GM21423 (cell line): ENCODE measurements at regions not wholly inside any gene's neighbourhood (a gene's known extent, or its start where the extent isn't known, plus 50 kb on each side); places are given as distances from the start of the nearest gene placed in this dataset.

Experiments used
- ATAC-seq: cut with Tn5 transposase; IDR thresholded peaks from one replicate; pipeline ENCODE4 v1.9.1; 2021; ENCODE audit warnings: mild to moderate bottlenecking, moderate library complexity; ENCODE audit not compliant: unreplicated experiment

DNA sequence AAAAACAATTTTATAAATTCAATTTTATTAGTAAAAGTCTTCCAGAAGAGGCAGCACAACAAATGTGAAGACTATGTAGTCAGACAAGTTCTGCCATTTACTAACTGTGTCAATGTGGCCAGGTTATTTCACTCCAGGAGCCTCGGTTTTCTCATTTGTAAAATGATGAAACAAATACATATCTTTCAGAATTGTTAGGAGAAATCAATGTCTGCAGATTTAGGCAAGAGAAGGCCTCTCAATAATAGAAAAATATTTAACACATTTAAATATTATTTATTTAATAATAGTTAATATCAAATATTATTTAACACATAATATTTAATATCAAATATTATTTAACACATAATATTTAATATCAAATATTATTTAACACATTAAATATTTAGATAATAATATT is 75.6 kb upstream of the PTGFR start:
- no peak for ATAC-seq

DNA sequence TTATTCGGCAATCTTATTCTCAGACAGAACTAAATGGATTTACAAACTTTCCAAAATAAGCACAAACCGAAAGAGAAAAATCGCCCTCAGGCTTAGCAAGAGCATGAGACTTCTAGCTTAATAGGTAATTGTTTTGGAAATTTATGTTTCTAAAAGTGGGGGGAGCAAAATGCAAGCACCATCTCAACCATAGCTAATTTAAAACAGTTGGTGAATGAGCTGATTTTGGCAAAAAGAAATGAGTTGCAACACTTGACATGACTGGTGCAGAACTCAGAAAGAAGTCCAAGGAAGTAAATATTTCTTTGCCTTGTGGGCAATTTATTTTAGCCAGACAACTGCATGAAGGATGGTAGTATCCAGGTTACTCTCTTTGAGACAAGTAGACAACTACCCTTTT is 71.5 kb upstream of the PTGFR start:
- no peak for ATAC-seq

- ATAC-seq = no peak
Measured at GRCh38 chr1:78420181-78420580, 70.6 kb upstream of the PTGFR start.

- ATAC-seq = no peak
Measured at GRCh38 chr1:78420688-78421087, 70.1 kb upstream of the PTGFR start.

GRCh38 chr1:78424720-78425119 is 66.1 kb upstream of the PTGFR start:
- no peak for ATAC-seq

DNA sequence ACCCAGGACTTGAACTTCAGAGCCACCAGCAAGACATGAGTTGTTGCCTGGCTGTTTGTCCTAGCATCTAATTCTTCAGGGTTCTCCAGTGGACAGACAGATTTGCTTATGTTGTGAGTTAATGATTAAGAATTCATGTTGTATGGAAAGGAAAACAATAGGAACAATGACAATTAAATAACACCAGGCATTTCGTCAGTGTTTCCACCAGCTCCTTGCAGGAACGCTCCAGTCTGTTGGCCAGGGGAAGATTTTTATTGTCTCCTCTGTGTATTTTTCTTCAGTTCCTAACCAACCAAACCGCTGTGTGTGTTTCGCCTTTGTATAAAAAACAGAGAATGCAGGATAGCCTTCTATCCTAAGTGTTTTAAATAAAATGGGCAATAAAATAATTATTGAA is 64.4 kb upstream of the PTGFR start:
- ATAC-seq = no peak

GRCh38 chr1:78427506-78427905 is 63.3 kb upstream of the PTGFR start:
- no peak for ATAC-seq

DNA sequence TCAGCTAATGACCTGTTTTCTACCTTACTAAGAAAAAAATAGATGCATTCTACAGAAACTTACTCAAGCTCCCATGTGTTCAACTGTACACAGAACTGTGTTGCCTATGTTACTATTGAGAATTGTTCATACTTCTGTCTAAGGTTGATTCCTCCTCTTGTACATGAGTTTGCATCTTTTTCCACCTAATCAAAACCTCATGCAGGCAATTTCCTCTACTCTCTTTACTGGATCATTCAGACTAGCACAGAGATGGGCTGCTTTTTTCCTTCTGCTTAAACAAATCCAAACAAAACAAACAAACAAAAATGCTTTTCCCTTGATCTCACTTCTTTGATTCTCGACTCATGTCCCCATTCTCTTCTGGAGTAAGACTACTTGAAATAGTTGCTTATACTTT is 58.8 kb upstream of the PTGFR start:
- no peak for ATAC-seq

- no peak for ATAC-seq
Measured at GRCh38 chr1:78434351-78434750, 56.4 kb upstream of the PTGFR start.

GRCh38 chr1:78436961-78437360 is 53.8 kb upstream of the PTGFR start:
- no peak for ATAC-seq

DNA sequence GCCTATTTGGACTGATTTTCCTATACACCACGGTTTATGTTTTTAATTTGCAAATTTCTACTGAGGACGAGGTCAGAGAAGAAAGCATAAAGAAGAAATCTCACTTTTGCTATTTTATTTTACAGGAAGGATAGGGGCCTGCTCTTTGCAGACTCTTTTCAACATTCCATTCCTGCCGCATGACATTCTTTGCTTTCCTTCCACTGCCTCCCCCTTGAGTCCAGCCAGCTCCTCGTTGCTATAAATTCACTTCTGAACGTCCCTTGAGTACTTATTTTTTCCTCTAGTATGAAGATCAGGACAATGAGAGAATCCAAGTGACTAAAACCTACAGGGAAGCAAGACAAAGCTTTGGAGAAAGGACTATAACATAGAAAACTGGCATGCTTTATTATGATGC is 53.4 kb upstream of the PTGFR start:
- ATAC-seq = no peak

DNA sequence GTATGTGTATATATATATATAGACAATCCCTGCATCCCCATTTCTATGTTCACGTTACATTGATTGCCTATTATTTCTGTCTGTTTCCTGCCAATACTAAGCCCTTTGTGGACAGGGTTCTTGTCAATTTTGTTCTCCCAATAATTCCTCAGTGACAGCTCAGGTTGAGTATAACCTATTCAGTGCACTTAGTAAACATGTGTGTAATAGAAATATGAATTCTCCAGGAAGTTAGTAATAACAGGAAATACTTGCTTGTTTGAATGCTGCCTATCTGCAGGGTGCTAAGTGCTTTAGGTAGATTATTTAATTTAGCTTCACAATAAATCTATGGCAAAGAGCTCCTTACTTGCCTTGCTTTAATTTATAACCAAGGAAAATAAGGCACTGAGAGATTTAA is 52.8 kb upstream of the PTGFR start:
- no peak for ATAC-seq

DNA sequence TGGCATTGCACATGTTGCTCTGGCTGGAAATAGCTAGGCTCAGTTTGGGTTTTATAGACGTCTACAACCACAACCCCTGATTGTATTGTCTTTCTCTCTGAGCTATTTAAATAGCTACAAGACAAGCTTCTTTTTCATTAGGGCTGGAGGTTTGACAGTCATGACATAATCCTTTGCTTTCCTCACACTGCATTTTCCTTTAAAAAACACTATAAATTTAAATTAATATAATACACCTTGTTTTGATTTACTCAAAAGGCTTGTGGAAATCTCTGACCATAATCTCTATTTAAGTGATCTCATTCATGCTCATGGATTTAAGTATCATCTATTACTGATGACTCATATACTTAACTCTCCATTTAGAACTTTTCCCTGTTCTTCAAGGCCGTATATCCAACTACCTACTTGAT is 50.4 kb upstream of the PTGFR start:
- no peak for ATAC-seq
